SK-N-MC (cell line): ENCODE measurements at regions not wholly inside any gene's neighbourhood (a gene's known extent, or its start where the extent isn't known, plus 50 kb on each side); places are given as distances from the start of the nearest gene placed in this dataset.

Experiments
- DNase-seq: peaks from one replicate; pipeline ENCODE4 v3.0.0-alpha.2; 2011; ENCODE audit warnings: low read depth, low spot score
- H3K27ac ChIP-seq: fragments of 200-600 bp; sonication (generic); 2 replicates; pipeline ENCODE4 v1.5.1; 2016; ENCODE audit warnings: mixed run types
- H3K36me3 ChIP-seq: fragments of 200-600 bp; sonication (generic); 2 replicates; pipeline ENCODE4 v1.6.1; 2017; ENCODE audit warnings: antibody characterized with exemption, low read length, mixed read lengths; ENCODE audit not compliant: insufficient read depth
- H3K4me3 ChIP-seq: fragments of 200-600 bp; sonication (generic); 2 replicates; pipeline ENCODE4 v1.5.1; 2016
- H3K9ac ChIP-seq: fragments of 200-600 bp; sonication (generic); 2 replicates; pipeline ENCODE4 v1.8.0; 2017; ENCODE audit warnings: mixed run types, mixed read lengths; ENCODE audit not compliant: insufficient read length
- H3K9me3 ChIP-seq: fragments of 200-600 bp; sonication (generic); 2 replicates; pipeline ENCODE4 v1.6.1; 2017; ENCODE audit warnings: low read depth, mild to moderate bottlenecking, antibody characterized with exemption, low read length, moderate library complexity, mixed read lengths
- EZH2 ChIP-seq: fragments of 200-600 bp; sonication (generic); IDR thresholded peaks from one replicate; pipeline ENCODE4 v1.6.1; 2017; ENCODE audit warnings: antibody characterized with exemption
- FOXP2 ChIP-seq: optimal IDR thresholded peaks from 2 replicates; pipeline ENCODE3; 2011; ENCODE audit warnings: mild to moderate bottlenecking, moderate library complexity; ENCODE audit not compliant: insufficient read depth; ENCODE audit errors: extremely low read length, control extremely low read depth
- POLR2AphosphoS5 ChIP-seq: IDR thresholded peaks from 2 replicates; pipeline ENCODE4 v1.6.1; 2012; ENCODE audit warnings: mild to moderate bottlenecking, low read depth, low read length, borderline replicate concordance

GRCh38 chr2:200066417-200066816 is 111.0 kb downstream of the MAIP1 start:
- H3K9ac ChIP-seq = no peak overlapping the region
- no peak for TF ChIP-seq EZH2
- TF ChIP-seq POLR2AphosphoS5 = no peak
- TF ChIP-seq FOXP2 = no peak
- no peak overlapping the region for H3K4me3 ChIP-seq
- no peaks in the 10 kb centered on the region for H3K9me3 ChIP-seq
- H3K27ac ChIP-seq = no peak overlapping the region
- DNase-seq = no peak
- no peaks in the 10 kb centered on the region for H3K36me3 ChIP-seq

GRCh38 chr2:200068642-200069041 is 113.3 kb downstream of the MAIP1 start:
- H3K4me3 ChIP-seq = no peak overlapping the region
- no peak for TF ChIP-seq POLR2AphosphoS5
- no peak for TF ChIP-seq EZH2
- TF ChIP-seq FOXP2 = no peak
- no peaks in the 10 kb centered on the region for H3K36me3 ChIP-seq
- no peak for DNase-seq
- H3K27ac ChIP-seq = no peak overlapping the region
- no peak overlapping the region for H3K9ac ChIP-seq
- H3K9me3 ChIP-seq = no peaks in the 10 kb centered on the region

- no peak overlapping the region for H3K9ac ChIP-seq
- DNase-seq = no peak
- H3K36me3 ChIP-seq = no peaks in the 10 kb centered on the region
- H3K9me3 ChIP-seq = no peaks in the 10 kb centered on the region
- 0 out of 2 replicates have a peak overlapping the region, but pooled peaks have one; percentile 30 for H3K27ac ChIP-seq
- no peak overlapping the region for H3K4me3 ChIP-seq
- no peak for TF ChIP-seq EZH2
- no peak for TF ChIP-seq FOXP2
- TF ChIP-seq POLR2AphosphoS5 = no peak
Measured at GRCh38 chr2:200077210-200077650, 121.8 kb downstream of the MAIP1 start.

- Histone ChIP-seq H3K4me3 (no peak overlapping the region), H3K27ac (no peak overlapping the region), H3K9ac (no peak overlapping the region), H3K36me3 (no peaks in the 10 kb centered on the region), H3K9me3 (no peaks in the 10 kb centered on the region)
- no peak for TF ChIP-seq FOXP2
- TF ChIP-seq EZH2 = no peak
- no peak for TF ChIP-seq POLR2AphosphoS5
- no peak for DNase-seq
Measured at GRCh38 chr2:200077838-200078237, 122.5 kb downstream of the MAIP1 start.

- H3K9ac ChIP-seq = no peak overlapping the region
- H3K9me3 ChIP-seq = no peaks in the 10 kb centered on the region
- no peak overlapping the region for H3K27ac ChIP-seq
- no peak for DNase-seq
- H3K36me3 ChIP-seq = no peaks in the 10 kb centered on the region
- H3K4me3 ChIP-seq = no peak overlapping the region
- TF ChIP-seq POLR2AphosphoS5 (no peak), EZH2 (no peak), FOXP2 (no peak)
Measured at GRCh38 chr2:200079356-200079755, 124.0 kb downstream of the MAIP1 start.

GRCh38 chr2:200081236-200081635 is 125.9 kb downstream of the MAIP1 start:
- no peak for TF ChIP-seq POLR2AphosphoS5
- TF ChIP-seq EZH2 = no peak
- TF ChIP-seq FOXP2 = no peak
- H3K36me3 ChIP-seq = no peaks in the 10 kb centered on the region
- H3K9ac ChIP-seq = no peak overlapping the region
- H3K4me3 ChIP-seq = no peak overlapping the region
- DNase-seq = no peak
- no peaks in the 10 kb centered on the region for H3K9me3 ChIP-seq
- no peak overlapping the region for H3K27ac ChIP-seq

GRCh38 chr2:200081811-200082210 is 126.4 kb downstream of the MAIP1 start:
- no peaks in the 10 kb centered on the region for H3K9me3 ChIP-seq
- no peak for DNase-seq
- TF ChIP-seq EZH2 (no peak), FOXP2 (no peak), POLR2AphosphoS5 (no peak)
- no peaks in the 10 kb centered on the region for H3K36me3 ChIP-seq
- no peak overlapping the region for H3K9ac ChIP-seq
- H3K4me3 ChIP-seq = no peak overlapping the region
- H3K27ac ChIP-seq = no peak overlapping the region

- Histone ChIP-seq H3K9me3 (no peaks in the 10 kb centered on the region), H3K27ac (no peak overlapping the region), H3K4me3 (no peak overlapping the region), H3K9ac (no peak overlapping the region), H3K36me3 (no peaks in the 10 kb centered on the region)
- DNase-seq = no peak
- no peak for TF ChIP-seq FOXP2
Measured at GRCh38 chr2:200084036-200084435, 128.7 kb downstream of the MAIP1 start.

- Histone ChIP-seq H3K4me3 (no peak overlapping the region), H3K9ac (no peak overlapping the region), H3K27ac (no peak overlapping the region), H3K9me3 (no peaks in the 10 kb centered on the region), H3K36me3 (no peaks in the 10 kb centered on the region)
- no peak for DNase-seq
- TF ChIP-seq FOXP2 (no peak), POLR2AphosphoS5 (no peak), EZH2 (no peak)
Measured at GRCh38 chr2:200086911-200087310, 131.5 kb downstream of the MAIP1 start.
